HG02885 (cell line): ENCODE measurements at regions not wholly inside any gene's neighbourhood (a gene's known extent, or its start where the extent isn't known, plus 50 kb on each side); places are given as distances from the start of the nearest gene placed in this dataset.

ENCODE experiments used
- ATAC-seq: cut with Tn5 transposase; IDR thresholded peaks from one replicate; pipeline ENCODE4 v1.9.1; 2021; ENCODE audit warnings: mild to moderate bottlenecking; ENCODE audit not compliant: unreplicated experiment, poor library complexity

DNA sequence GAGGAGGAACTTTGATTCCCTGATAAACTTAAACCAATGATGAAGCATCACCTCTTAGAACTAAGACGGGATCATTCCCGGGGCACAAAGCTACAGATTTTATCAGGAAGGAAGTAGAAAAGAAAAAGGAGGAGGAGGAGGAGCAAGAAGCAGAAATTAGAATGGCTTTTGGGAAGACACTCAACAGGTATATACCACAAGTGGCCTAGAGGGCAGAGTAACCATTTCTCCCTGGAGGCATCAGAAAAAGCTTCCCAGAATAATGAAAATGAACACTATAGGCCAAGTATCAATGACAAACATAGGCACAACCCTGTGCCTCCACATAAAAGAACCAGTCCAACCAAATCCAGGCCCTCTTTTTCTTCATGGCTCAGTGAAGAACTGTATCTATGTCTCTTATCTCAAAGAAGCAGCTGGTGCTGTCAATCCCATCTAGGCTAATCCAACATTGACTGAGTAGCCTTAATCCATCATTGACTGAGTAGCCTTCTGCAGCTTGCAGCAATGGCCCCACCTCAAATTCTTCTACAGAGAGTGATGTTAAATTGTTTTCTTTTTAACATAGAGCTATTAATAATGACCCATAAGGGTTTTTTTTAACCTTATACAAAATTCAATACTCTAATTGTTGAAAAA is 178.8 kb upstream of the KIF2A start:
- ATAC-seq, result no peak

DNA sequence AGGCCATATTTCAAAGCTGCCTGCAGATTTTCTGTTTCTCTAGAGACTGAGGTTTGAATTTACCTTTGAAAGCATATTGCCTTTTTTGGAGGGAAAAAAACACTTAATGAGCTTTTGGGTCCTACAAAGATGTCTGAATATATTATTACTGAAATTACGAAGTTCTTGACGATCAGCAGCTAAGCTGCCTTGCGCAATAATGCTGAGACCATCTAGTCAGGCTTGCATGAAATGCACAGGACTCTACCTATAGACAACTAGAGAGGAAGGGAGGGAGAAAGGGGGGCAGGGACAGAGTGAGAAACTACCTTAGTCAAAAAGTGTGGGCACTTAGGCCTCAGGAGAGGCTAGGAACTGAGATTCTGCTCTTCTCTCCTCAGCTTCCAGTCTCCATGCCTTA is 175.9 kb upstream of the KIF2A start:
- ATAC-seq, result no peak

DNA sequence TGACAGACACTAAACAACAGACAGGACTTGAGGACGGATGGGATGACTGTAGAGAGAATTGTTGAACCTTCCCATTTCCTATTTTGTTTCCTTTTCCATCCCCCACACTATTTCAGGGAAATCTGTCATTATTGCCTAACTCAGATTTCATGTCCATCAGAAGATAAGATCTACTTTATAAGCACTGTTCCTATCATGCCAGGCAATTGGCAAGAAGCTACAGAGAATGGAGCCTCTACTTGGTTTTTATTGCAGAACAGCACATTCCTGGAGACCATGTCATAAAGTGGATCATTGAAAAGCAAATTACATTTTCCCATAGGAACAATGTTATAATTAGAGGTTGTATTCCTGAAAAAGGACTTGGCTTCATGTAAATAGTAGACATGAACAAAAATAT is 173.7 kb upstream of the KIF2A start:
- no peak for ATAC-seq

DNA sequence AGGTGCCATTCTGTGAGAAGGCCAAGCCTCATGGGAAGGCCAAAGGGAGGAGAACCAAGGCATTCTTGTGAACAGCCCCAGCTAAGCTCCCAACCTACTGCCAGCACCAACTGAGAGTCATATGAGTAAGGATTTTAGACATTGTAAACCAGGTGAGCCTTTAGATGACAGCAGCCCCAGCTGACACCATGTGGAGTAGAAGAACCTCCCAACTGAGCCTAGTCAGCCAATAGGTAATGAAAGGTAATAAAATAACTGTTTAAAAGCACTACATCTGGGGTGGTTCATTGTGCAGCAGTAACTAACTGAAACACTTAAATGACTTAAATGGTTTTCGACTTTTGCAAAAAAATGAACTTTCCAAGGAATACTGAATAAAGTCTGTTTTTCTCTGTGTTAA is 172.6 kb upstream of the KIF2A start:
- no peak for ATAC-seq

DNA sequence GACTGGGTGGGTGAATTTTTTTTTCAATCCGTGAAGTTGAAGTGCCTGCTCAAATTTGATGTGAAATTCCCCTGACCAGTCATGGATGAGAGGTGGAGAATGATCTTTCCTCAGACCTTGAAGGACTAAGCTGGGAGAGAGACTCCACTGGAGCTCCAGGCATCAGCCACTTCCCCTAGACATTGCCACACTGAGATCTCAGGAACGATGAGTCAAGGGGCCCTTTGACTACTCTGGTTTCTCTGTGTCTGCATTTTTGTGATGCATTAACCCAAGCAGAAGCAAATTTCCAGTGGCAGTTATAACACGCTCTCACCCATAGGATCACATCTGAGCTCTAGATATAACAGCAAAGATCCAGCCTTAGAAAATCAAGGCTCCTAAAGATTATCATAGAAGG is 171.2 kb upstream of the KIF2A start:
- ATAC-seq, result no peak

DNA sequence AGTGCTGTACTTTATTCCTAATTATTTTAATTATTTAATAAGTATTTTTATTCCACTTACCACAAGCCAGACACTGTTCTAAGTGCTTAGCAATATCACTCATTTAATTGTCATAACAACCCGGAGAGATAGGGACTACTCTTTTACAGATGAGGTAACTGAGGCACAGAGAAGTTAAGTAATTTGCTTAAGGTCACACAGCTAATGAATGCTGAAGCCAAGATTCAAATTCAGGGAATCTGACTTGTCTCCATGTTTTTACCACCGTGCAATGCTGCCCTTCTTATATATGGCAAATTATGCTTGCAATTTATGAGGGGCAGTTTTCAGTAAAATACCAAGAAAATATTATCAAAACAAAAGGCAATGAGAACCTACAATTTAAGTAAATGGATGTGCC is 168.4 kb upstream of the KIF2A start:
- no peak for ATAC-seq

DNA sequence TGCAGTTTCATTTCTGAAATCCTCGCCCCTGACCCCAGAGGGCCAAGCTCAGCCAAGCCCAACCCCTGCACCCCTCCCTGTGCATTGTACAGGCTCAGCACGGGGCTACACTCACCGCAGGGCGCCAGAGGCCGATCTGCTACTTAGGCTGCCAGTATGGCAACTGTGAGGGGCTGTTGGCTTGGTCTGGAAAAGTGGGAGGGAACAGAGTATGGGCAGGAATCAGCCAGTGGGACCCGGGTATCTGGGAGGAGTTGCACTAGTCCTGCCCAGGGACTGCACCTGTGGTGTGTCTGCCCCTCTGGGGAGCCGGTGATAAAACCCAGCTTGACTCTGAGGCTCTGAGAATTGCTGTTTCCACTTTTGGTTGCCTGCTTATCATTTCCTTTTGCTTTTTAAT is 167.4 kb upstream of the KIF2A start:
- no peak for ATAC-seq

DNA sequence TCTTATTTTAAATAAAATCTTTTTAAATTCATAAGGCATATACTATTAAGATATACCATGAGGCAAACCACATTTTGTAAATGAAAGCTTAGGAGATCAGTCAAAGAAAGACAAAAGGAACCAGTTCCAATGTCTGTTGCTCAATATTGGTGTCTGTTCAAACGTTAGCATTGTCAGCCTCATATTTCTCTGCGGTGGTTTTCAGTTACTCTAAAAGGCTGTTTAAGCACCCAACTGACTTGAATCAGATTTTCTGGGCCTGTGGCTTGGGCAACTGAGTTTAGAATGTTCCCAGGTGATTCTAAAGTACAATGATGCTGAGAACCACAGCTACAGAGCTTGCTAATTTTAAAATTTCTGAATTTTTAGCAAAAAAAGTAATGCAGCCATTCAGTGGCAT is 166.3 kb upstream of the KIF2A start:
- ATAC-seq, result no peak

DNA sequence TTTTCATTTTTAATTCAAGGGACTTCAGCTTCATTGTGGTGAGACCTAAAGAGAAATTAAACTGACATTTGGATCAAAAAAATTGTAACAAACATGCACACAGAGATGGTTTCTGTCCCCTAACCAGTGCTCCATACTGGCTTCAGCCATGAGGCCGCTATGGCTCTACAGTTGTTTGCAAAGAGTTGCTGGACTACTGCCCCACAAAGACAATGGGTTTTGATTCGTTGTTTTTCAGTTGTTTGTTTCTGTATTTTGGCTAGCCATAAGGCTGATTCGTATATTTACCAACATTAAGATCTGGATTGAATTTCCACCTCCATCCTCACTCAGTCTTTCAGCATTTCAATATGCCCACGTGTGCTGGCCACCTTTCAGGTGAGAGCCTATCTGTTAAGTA is 163.7 kb upstream of the KIF2A start:
- ATAC-seq, result no peak

DNA sequence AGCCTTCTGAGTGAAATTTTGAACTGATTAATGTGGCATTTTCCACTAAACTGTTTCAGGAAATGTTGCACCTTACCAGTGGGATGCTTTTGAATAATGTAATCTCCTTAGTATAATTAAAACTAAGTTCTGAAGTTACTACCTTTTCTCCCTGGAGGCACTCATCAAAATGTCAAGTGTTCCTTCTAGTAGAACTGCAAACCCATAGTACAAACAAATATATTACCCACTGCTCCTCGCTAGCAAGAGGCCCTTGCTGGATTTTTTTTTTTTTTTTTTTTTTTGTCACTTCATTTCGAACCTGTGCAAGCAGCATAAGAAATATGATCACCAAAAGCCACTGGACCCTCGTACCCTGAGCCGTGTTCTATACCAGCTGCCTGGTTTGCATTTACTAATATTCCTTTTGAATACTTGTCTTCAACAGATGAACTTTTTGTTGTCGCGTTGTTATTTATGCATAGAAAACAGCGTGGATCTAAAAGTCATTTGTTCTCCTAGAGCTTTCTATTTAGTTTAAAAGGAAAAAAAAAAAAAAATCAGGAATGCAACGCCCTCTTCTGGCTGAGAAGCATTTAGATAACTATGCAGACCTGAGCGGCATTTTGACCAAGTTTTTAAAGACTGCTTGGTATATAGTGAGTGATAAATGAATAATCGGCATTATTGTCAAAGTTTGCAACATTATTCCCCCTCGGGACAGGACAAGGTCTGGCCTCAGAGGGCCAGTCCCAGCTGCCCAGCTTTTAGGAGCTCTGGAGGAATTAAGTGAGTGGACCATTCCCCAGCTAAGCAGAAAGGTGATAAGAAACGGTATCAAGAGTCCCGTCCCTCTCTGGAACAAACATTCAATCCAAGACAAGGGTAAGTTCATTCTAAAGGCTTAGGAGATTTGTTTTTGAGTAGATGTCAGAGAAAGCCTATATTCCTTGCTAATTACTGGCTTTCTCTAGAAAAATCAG is 162.5 kb upstream of the KIF2A start:
- no peak for ATAC-seq

DNA sequence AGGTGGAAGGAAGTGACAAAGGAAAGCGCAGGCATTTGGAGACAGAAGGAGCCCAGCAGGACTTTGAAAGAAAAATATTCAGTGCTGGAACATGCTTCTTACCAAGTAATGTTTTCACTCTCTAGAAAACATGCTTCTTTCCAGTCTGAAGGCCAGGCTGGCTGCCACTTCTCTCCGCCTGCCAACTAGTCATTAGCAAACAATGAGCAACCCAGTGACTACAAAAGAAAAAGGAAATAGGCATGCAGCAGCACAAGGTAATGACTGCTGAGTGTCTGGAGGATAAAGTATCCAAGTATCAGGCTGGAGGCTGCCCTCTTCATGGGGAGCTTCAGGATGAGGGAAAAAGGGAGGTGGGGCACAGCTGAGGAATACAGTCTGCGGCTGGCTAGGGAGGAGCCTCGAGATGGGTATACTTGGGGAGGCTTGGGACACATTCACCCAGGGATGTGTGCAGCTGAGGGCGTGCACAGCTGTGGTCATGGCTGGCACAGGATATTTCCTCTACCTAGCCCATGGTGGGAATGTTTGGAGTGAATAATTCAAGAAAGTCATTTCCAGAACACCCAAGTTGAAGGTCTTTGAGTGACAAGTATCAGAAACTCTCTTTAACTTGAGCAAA is 161.5 kb upstream of the KIF2A start:
- ATAC-seq, result no peak

DNA sequence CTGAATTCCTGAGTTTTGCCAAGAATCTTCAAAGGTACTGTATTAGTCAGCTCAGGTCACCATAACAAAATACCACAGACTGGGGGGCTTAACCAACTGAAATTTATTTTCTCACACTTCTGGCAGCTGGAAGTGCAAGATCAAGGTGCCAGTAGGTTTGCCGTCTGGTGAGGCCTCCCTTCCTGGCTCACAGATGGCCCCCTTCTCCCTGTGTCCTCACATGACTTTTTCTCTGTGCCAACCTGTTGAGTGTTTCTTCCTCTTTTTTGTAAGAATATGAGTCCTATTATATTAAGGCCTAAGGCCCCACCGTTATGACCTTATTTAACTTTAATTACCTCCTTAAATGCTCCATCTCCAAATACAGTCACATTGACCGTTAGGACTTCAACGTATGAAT is 156.1 kb upstream of the KIF2A start:
- ATAC-seq, result no peak

DNA sequence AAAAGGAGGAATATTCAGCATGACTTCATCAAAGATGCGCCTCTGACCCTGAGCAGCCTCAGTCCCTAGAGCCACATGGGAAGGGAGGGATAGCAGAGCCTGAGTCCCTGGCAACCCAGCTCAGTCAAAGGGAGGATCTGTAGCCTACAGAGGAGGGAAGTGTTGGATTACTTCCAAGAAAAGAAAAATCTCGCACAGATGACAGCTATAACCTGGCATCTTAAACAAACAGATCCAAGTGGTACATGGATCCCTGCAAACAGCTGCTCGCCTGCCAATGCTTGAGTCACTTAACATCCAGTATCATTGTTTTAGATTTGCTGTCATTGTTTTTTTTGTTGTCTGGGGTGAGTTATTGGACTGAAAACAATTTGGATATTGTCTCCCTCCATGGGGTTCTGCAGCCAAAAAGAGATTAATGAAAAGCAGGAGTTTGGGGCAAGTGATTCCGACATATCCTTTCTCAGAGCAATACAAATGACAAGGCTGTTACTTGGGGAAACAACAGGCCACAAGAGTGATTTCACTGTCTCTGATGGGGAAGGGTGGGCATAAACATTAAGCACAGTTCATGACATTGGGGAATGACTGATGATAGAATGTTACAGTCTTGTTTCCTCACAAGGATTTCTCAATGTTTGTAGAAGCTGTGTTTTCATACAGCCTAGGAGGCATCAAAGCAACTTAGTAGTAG is 153.5 kb upstream of the KIF2A start:
- no peak for ATAC-seq

DNA sequence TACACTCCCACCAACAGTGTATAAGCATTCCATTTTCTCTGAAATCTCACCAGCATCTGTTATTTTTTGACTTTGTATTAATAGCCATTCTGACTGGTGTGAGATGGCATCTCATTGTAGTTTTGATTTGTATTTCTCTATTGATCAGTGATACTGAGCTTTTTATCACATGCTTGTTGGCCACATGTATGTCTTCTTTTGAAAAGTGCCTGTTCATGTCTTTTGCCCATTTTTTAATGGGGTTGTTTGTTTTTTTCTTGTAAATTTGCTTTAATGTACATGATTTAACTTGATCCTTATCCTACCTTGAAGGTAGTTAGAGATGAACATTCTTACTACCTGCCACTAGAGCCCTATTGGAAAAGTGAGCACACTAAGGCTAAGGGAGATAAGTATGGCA is 151.2 kb upstream of the KIF2A start:
- no peak for ATAC-seq

DNA sequence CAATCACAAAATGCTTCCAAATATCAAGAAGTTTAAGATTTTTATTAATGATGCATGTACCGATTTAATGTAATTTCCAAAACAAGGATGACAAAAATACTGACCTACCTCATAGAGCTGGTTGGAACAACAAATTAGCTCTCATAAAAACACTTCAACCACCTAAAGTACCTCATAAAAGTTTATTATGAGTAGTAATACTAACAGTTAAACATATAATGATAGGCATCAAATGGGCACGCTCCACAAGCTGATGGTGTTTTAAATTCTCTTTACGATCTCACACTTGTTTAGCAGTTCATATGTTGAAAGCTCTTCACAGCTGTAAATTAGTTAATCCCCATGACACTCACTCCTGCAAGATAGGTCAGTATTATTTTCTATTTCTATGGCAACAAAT is 150.0 kb upstream of the KIF2A start:
- no peak for ATAC-seq

DNA sequence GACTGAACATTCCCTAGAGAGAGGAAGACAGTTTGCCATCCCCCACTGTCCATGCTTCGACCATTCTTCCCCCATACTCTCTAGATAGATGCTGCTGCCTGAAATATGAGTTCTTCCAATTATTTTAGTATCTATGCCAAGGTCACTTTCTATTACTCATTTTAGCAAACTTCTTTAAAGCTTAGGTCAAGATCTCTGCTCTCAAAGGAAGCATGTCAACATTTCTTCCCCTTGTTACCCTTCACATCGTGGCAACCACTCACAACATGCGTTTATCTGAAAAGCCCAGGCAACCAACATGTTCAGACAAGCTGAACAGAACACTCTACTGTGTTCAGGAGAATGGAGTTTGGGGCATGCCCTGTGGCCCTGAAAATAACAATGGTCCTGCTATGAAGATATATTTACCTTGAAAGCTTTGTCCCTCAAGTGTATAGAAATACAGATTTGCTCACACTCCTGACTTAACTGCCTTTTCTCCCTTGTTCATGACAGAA is 138.4 kb upstream of the KIF2A start:
- ATAC-seq, result no peak

DNA sequence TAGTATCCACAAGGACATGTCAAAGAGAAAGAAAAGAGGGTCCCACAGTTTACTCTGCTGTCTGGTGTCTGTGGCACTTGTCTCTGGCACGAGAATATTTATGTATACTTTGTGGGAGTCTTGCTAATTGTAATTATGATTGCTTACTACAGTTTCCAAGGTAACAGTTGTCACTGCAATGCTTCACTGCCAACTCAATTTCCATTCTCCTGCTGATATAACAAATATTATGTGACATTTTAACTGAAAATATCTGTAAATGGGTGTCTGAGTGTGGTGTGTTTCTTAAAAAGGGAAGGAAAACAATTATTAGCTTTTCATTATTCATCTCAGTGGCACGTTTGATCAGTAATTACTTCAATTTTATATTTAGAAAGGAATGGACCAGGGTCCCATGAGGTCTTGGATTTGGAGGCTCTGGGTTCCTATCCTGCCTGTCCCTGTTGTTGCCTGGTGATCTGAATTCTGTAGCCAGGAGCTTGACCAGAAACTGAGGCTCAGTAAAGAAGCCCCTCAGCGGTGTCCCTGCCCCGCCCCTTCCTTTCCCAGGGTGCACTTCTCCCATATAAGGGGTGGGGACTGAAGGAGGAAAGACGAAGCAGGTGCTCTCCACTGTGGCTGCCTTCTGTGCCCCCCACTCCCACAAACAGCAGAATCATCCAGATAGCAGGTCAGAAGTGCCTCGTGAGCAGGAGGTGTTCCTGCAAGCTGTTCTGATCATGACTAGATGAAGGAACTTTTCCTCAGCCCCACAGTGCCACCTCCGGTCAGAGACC is 137.3 kb upstream of the KIF2A start:
- no peak for ATAC-seq

DNA sequence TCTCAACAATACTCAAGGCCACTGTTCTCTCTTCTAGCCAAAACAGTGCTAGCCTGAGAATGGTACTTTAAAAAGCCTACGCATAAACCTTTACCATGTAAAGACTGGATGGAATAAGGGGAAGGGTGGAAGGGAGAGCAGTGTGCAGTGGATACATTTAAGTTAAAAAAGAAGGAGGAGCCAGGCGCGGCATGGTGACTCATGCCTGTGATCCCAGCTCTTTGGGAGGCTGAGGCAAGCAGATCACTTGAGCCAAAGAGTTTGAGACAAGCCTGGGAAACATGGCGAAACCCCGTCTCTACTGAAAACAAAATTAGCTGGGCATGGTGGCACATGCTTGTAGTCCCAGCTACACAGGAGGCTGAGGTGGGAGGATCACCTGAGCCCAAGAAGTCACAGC is 127.7 kb upstream of the KIF2A start:
- ATAC-seq, result no peak

DNA sequence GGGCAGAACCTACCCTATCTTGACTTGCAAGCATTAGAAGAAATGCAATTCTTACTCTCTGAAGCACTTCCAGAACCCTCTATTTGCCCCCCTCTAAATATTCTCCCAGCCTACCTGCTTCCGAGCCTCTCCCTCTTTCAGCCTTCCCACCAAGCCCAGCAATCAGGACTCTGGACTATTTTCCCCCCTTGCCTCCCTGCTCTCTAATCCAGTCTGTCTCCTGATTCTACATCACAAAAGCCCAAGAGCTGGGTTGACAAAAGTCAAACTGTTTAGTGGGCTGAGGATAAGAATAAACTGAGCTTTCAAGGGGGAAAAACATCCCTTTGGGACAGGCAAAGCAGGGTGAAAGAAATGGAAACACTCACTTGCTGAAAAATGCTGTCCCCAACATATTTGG is 123.2 kb upstream of the KIF2A start:
- no peak for ATAC-seq

DNA sequence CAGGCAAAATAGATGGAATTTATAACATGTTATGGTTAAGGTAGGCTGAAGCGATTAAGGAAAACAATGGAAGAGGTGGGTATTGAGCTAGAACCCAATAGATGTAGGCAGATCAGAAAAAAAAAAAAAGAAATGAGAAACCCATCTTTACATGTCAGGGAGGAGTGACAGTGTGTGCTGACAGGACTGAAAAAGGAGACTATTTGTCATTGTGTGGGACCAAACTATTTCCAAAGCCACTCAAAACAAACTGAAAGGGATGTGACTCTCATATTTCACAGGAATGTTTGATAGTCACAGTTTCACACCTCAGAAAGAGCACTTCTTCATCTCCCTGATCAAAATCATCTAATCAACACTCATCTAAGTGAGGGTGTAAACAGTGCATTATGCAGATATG is 122.3 kb upstream of the KIF2A start:
- ATAC-seq, result no peak
